Stimulated activated CD4-positive, alpha-beta T cell treated with anti-CD3 and anti-CD28 coated beads, Interleukin-15, amount 100 ng/mL, for 48 hours (primary cell): ENCODE measurements at regions not wholly inside any gene's neighbourhood (a gene's known extent, or its start where the extent isn't known, plus 50 kb on each side); places are given as distances from the start of the nearest gene placed in this dataset.

Source experiments
- DNase-seq, 2 donors: peaks; one replicate each; pipeline ENCODE4 v3.0.0-alpha.2; 2020; ENCODE audit warnings: low read depth in 2 of 2

GRCh38 chr2:15084826-15085489, 452.4 kb downstream of the LRATD1 start:
- no peak for DNase-seq

- DNase-seq: no peak
These were observed 459.7 kb downstream of the LRATD1 start for GRCh38 chr2:15092181-15092580.

GRCh38 chr2:15092691-15093090, 460.2 kb downstream of the LRATD1 start:
- no peak for DNase-seq

GRCh38 chr2:15094161-15094560, 461.6 kb downstream of the LRATD1 start:
- no peak for DNase-seq

GRCh38 chr2:15096873-15097272, 464.3 kb downstream of the NBAS start:
- no peak for DNase-seq

- DNase-seq: no peak
These were observed 454.0 kb downstream of the NBAS start for GRCh38 chr2:15107137-15107536.

GRCh38 chr2:15111718-15112117, 449.4 kb downstream of the NBAS start:
- DNase-seq: no peak

GRCh38 chr2:15112216-15112615, 448.9 kb downstream of the NBAS start:
- no peak for DNase-seq

- DNase-seq: no peak
These were observed 445.4 kb downstream of the NBAS start for GRCh38 chr2:15115776-15116175.

GRCh38 chr2:15116830-15117229, 444.3 kb downstream of the NBAS start:
- no peak for DNase-seq
